A549 (cell line): ENCODE measurements at regions not wholly inside any gene's neighbourhood (a gene's known extent, or its start where the extent isn't known, plus 50 kb on each side); places are given as distances from the start of the nearest gene placed in this dataset.

Experiments used
- ATAC-seq, 2 experiments: fragments of 200-7000 bp in 1 of 2; fragments of >200 bp in 1 of 2; cut with Nextera tagmentation in 1 of 2; cut with Tn5 transposase in 1 of 2; 3 replicates each; pipeline versions ENCODE4 v1.8.0 to v1.9.1; 2018 to 2020; ENCODE audit warnings: mild to moderate bottlenecking in 1 of 2, moderate library complexity in 1 of 2
- CTCF ChIA-PET: fragments of 300-600 bp; sonication (Branson Sonifier 250); formaldehyde crosslinking; extraction: SDS; loops from one replicate; lab custom pipeline; 2021; ENCODE audit warnings: antibody characterized with exemption, inconsistent platforms; lab: Yijun Ruan, JAX
- POLR2A ChIA-PET: fragments of 350-600 bp; formaldehyde crosslinking; extraction: SDS; loops from one replicate; lab custom pipeline; 2021; ENCODE audit warnings: antibody characterized with exemption, inconsistent platforms; lab: Yijun Ruan, JAX
- DNase-seq, 2 experiments: peaks; one replicate each; pipeline versions ENCODE4 v3.0.0 to v3.0.0-alpha.2; 2011 to 2016; ENCODE audit warnings: low read depth in 1 of 2, low spot score in 1 of 2
- FAIRE-seq: peaks from 2 replicates; lab custom pipeline; 2011; peaks lifted over from hg19 to GRCh38; lab: Jason Lieb, UNC
- H3K27ac ChIP-seq, 2 experiments: fragments of >200 bp; sonication (Bioruptor Twin); formaldehyde crosslinking; 3 replicates each; pipeline ENCODE4 v1.5.1; 2016 to 2017
- H3K4me1 ChIP-seq: fragments of >200 bp; sonication (Bioruptor Twin); formaldehyde crosslinking; 3 replicates; pipeline ENCODE4 v1.6.1; 2016
- H3K4me2 ChIP-seq: fragments of >200 bp; sonication (Bioruptor Twin); formaldehyde crosslinking; 3 replicates; pipeline ENCODE4 v1.6.1; 2016
- H3K4me3 ChIP-seq: fragments of >200 bp; sonication (Bioruptor Twin); formaldehyde crosslinking; 3 replicates; pipeline ENCODE4 v1.5.1; 2016
- H3K9me3 ChIP-seq: fragments of >200 bp; sonication (Bioruptor Twin); formaldehyde crosslinking; 3 replicates; pipeline ENCODE4 v1.6.1; 2016
- BHLHE40 ChIP-seq: IDR thresholded peaks from 2 replicates; pipeline ENCODE4 v1.6.1; 2012; ENCODE audit warnings: low read depth, low read length, inconsistent platforms
- CBX2 ChIP-seq: fragments of 200-600 bp; sonication (generic); IDR thresholded peaks from 2 replicates; pipeline ENCODE4 v1.6.1; 2016; ENCODE audit warnings: low read depth, mild to moderate bottlenecking, borderline replicate concordance
- CEBPB ChIP-seq, 2 experiments: fragments of >200 bp in 1 of 2; sonication (Bioruptor Twin) in 1 of 2; formaldehyde crosslinking in 1 of 2; IDR thresholded peaks; 2 replicates each; pipeline ENCODE4 v1.6.1; 2012 to 2016
- CHD2 ChIP-seq: fragments of 150-350 bp; IDR thresholded peaks from 2 replicates; pipeline ENCODE4 v1.6.1; 2014; ENCODE audit warnings: low read length; ENCODE audit not compliant: partially characterized antibody
- EHF ChIP-seq: fragments of 250-450 bp; sonication (Bioruptor Pico); IDR thresholded peaks from 2 replicates; pipeline ENCODE4 v1.5.0; 2020; ENCODE audit warnings: mild to moderate bottlenecking
- ELK1 ChIP-seq: fragments of 150-350 bp; IDR thresholded peaks from 2 replicates; pipeline ENCODE4 v1.6.1; 2014; ENCODE audit warnings: low read depth, mild to moderate bottlenecking, low read length
- ESRRA ChIP-seq: fragments of 150-350 bp; IDR thresholded peaks from 2 replicates; pipeline ENCODE4 v1.6.1; 2014; ENCODE audit warnings: mild to moderate bottlenecking, low read length, borderline replicate concordance
- FOSL2 ChIP-seq, 2 experiments: fragments of 450-650 bp in 1 of 2; fragments of >200 bp in 1 of 2; sonication (Bioruptor Twin) in 1 of 2; formaldehyde crosslinking; IDR thresholded peaks; 2 replicates each; pipeline versions ENCODE4 v1.5.0 to v1.6.1; 2016 to 2020; ENCODE audit warnings: mild to moderate bottlenecking in 1 of 2, moderate library complexity in 1 of 2
- FOXS1 ChIP-seq: fragments of 250-450 bp; sonication (Bioruptor Pico); IDR thresholded peaks from 2 replicates; pipeline ENCODE4 v1.5.0; 2020; ENCODE audit warnings: mild to moderate bottlenecking, moderate library complexity
- HDAC2 ChIP-seq: fragments of 200-600 bp; sonication (generic); IDR thresholded peaks from 2 replicates; pipeline ENCODE4 v1.6.1; 2016
- HEYL ChIP-seq: fragments of 250-450 bp; sonication (Bioruptor Pico); IDR thresholded peaks from 2 replicates; pipeline ENCODE4 v1.8.0; 2021; ENCODE audit warnings: mild to moderate bottlenecking, moderate library complexity
- HOXA7 ChIP-seq: fragments of 250-450 bp; sonication (Bioruptor Pico); IDR thresholded peaks from 2 replicates; pipeline ENCODE4 v1.5.0; 2020; ENCODE audit warnings: mild to moderate bottlenecking, moderate library complexity
- KDM1A ChIP-seq: fragments of 200-600 bp; sonication (generic); IDR thresholded peaks from 2 replicates; pipeline ENCODE4 v1.6.1; 2016; ENCODE audit warnings: low read depth, mild to moderate bottlenecking
- MAFK ChIP-seq: fragments of 450-650 bp; IDR thresholded peaks from 2 replicates; pipeline ENCODE4 v1.6.1; 2014; ENCODE audit not compliant: partially characterized antibody
- MAX ChIP-seq: IDR thresholded peaks from 2 replicates; pipeline ENCODE4 v1.6.1; 2012
- MYC ChIP-seq: IDR thresholded peaks from 2 replicates; pipeline ENCODE4 v1.6.1; 2012; ENCODE audit warnings: mild to moderate bottlenecking, inconsistent platforms, low read length, improper control_type of control experiment, borderline replicate concordance
- PBX3 ChIP-seq: IDR thresholded peaks from 2 replicates; pipeline ENCODE4 v1.6.1; 2012
- PHF8 ChIP-seq: fragments of 200-600 bp; sonication (generic); IDR thresholded peaks from 2 replicates; pipeline ENCODE4 v1.6.1; 2016; ENCODE audit warnings: low read depth, mild to moderate bottlenecking, antibody characterized with exemption, moderate library complexity, borderline replicate concordance
- POLR2A ChIP-seq: IDR thresholded peaks from 2 replicates; pipeline ENCODE4 v1.6.1; 2012; ENCODE audit warnings: mild to moderate bottlenecking, low read length
- POLR2AphosphoS2 ChIP-seq: conservative IDR thresholded peaks from 2 replicates; pipeline ENCODE4 v1.6.1; 2012; ENCODE audit warnings: low read length, improper control_type of control experiment, inconsistent platforms
- RAD21 ChIP-seq, 2 experiments: fragments of >200 bp in 1 of 2; sonication (Bioruptor Twin) in 1 of 2; formaldehyde crosslinking in 1 of 2; IDR thresholded peaks in 1 of 2; conservative IDR thresholded peaks in 1 of 2; 2 replicates in 1 of 2; 3 replicates in 1 of 2; pipeline ENCODE4 v1.6.1; 2012 to 2018; ENCODE audit warnings: inconsistent platforms in 1 of 2
- TFCP2L1 ChIP-seq: fragments of 250-450 bp; sonication (Bioruptor Pico); IDR thresholded peaks from 2 replicates; pipeline ENCODE4 v1.5.0; 2021; ENCODE audit warnings: mild to moderate bottlenecking
- TP53 ChIP-seq: fragments of 250-450 bp; sonication (Bioruptor Pico); IDR thresholded peaks from 2 replicates; pipeline ENCODE4 v1.5.0; 2021; ENCODE audit warnings: mild to moderate bottlenecking, moderate library complexity
- ZFP36 ChIP-seq: fragments of 450-650 bp; IDR thresholded peaks from 2 replicates; pipeline ENCODE4 v1.6.1; 2014; ENCODE audit warnings: borderline replicate concordance; ENCODE audit not compliant: partially characterized antibody
- WGBS: methylation state at CpG from one replicate; pipeline ENCODE4 v1.1.6; 2017; ENCODE audit errors: missing lambda C conversion rate; 5-methylcytosine and 5-hydroxymethylcytosine counted together

- POLR2A ChIA-PET = no interaction called here
- CTCF ChIA-PET = interaction anchor here (1.1 kb wide), 1 partner anchor 23 kb away, joined by 3 read pairs; no protein-coding TSS in a partner anchor
- FAIRE-seq (no peak), DNase-seq (no peak), ATAC-seq (no peak)
- H3K4me2 ChIP-seq = no peak overlapping the region
- no peaks in the 10 kb centered on the region for H3K4me1 ChIP-seq
- H3K4me3 ChIP-seq = no peak overlapping the region
- no peak for TF ChIP-seq PHF8
- TF ChIP-seq PBX3 = no peak
- TF ChIP-seq MAFK = no peak
- TF ChIP-seq ZFP36 = no peak
- no peak for TF ChIP-seq RAD21 (conservative IDR thresholded peaks at IDR 0.05 in 1 of 2, IDR thresholded peaks at IDR 0.05 in 1 of 2)
- no peak for TF ChIP-seq HOXA7 (CRISPR knock-in tag)
- no peak for TF ChIP-seq FOXS1 (CRISPR knock-in tag)
- no peak for TF ChIP-seq CBX2
- TF ChIP-seq MAX = no peak
- TF ChIP-seq POLR2A = no peak
- no peak for TF ChIP-seq EHF (CRISPR knock-in tag)
- TF ChIP-seq CEBPB (IDR thresholded peaks at IDR 0.05) = no peak
- no peak for TF ChIP-seq TP53 (CRISPR knock-in tag)
- no peak overlapping the region for H3K27ac ChIP-seq
- H3K9me3 ChIP-seq = no peaks in the 10 kb centered on the region
- 30% methylated on average over 3 of the region's 3 CpGs for WGBS
Observed at GRCh38 chr12:126770188-126770587, 1496.8 kb upstream of the TMEM132C start.

GRCh38 chr12:126772171-126772864 lies 1494.7 kb upstream of the TMEM132C start:
- TF ChIP-seq FOSL2 (IDR thresholded peaks at IDR 0.05) (no peak), FOSL2 (CRISPR knock-in tag; IDR thresholded peaks at IDR 0.05) (peak; percentile 56), ESRRA (no peak)
- TF ChIP-seq, all 56 proteins: peak for 1
- H3K4me1 ChIP-seq = no peaks in the 10 kb centered on the region
- H3K4me3 ChIP-seq = no peak overlapping the region
- no peak overlapping the region for H3K27ac ChIP-seq
- FAIRE-seq (no peak), ATAC-seq (peak in 1 of 2 experiments; percentile 38; a peak in 2 of 6 replicates), DNase-seq (peak; percentile 2 to 66)
- WGBS = 52% methylated on average over 18 of the region's 18 CpGs
- POLR2A ChIA-PET = interaction anchor here (0.7 kb wide), 1 partner anchor 311 kb away, joined by 5 read pairs; no protein-coding TSS in a partner anchor
- H3K4me2 ChIP-seq = no peak overlapping the region
- CTCF ChIA-PET = interaction anchor here (0.6 to 1.1 kb wide), 2 partner anchors 12 to 138 kb away, joined by 3 read pairs; no protein-coding TSS in a partner anchor
- H3K9me3 ChIP-seq = no peaks in the 10 kb centered on the region

GRCh38 chr12:126773012-126773411 lies 1494.0 kb upstream of the TMEM132C start:
- ChIA-PET POLR2A (no interaction called here), CTCF (no interaction called here)
- Histone ChIP-seq H3K9me3 (no peaks in the 10 kb centered on the region), H3K27ac (no peak overlapping the region), H3K4me1 (no peaks in the 10 kb centered on the region), H3K4me3 (no peak overlapping the region), H3K4me2 (no peak overlapping the region)
- DNase-seq = no peak
- ATAC-seq = no peak
- no peak for FAIRE-seq
- TF ChIP-seq CEBPB (IDR thresholded peaks at IDR 0.05) = no peak
- no peak for TF ChIP-seq HDAC2
- TF ChIP-seq KDM1A = no peak
- TF ChIP-seq EHF (CRISPR knock-in tag) = no peak
- no peak for TF ChIP-seq POLR2AphosphoS2
- TF ChIP-seq POLR2A = no peak
- no peak for TF ChIP-seq CBX2
- TF ChIP-seq CHD2 = no peak
- no peak for TF ChIP-seq MYC
- no peak for TF ChIP-seq TFCP2L1 (CRISPR knock-in tag)
- no peak for TF ChIP-seq ZFP36
- TF ChIP-seq TP53 (CRISPR knock-in tag) = no peak
- no peak for TF ChIP-seq BHLHE40
- TF ChIP-seq HEYL = no peak
- TF ChIP-seq ELK1 = no peak
- WGBS = 33% methylated on average over 5 of the region's 5 CpGs
